ENCODE measurements at regions not wholly inside any gene's neighbourhood (a gene's known extent, or its start where the extent isn't known, plus 50 kb on each side); places are given as distances from the start of the nearest gene placed in this dataset.
"Not testable (repeated sequence)": the region's sequence is repeated elsewhere in the genome, so short reads cannot be mapped to it uniquely, and the experiment has no call there.

GRCh38 chr1:104331763-104332162, 582.1 kb downstream of the AMY1C start:
- DNase-seq, result no peak

- not testable (repeated sequence) for DNase-seq
Measured at GRCh38 chr1:104337927-104338326, 588.2 kb downstream of the AMY1C start.

- DNase-seq, result no peak
Measured at GRCh38 chr1:104341944-104342343, 592.2 kb downstream of the AMY1C start.

GRCh38 chr1:104348277-104348676, 598.6 kb downstream of the AMY1C start:
- no peak for DNase-seq

GRCh38 chr1:104353580-104353979, 603.9 kb downstream of the AMY1C start:
- DNase-seq, result no peak

- no peak for DNase-seq
Measured at GRCh38 chr1:104358086-104358485, 608.4 kb downstream of the AMY1C start.

GRCh38 chr1:104358621-104359020, 608.9 kb downstream of the AMY1C start:
- no peak for DNase-seq

- DNase-seq, result no peak
Measured at GRCh38 chr1:104378414-104378813, 628.7 kb downstream of the AMY1C start.

GRCh38 chr1:104380003-104380402, 630.3 kb downstream of the AMY1C start:
- no peak for DNase-seq

GRCh38 chr1:104387716-104388508, 638.2 kb downstream of the AMY1C start:
- no peak for DNase-seq

GRCh38 chr1:104392552-104392951, 642.9 kb downstream of the AMY1C start:
- DNase-seq, result no peak

- no peak for DNase-seq
Measured at GRCh38 chr1:104402178-104402577, 652.5 kb downstream of the AMY1C start.

- DNase-seq, result no peak
Measured at GRCh38 chr1:104403883-104404282, 654.2 kb downstream of the AMY1C start.

GRCh38 chr1:104406728-104407127, 657.0 kb downstream of the AMY1C start:
- no peak for DNase-seq

- no peak for DNase-seq
Measured at GRCh38 chr1:104408268-104408667, 658.6 kb downstream of the AMY1C start.

- no peak for DNase-seq
Measured at GRCh38 chr1:104435255-104435654, 685.6 kb downstream of the AMY1C start.

- no peak for DNase-seq
Measured at GRCh38 chr1:104440011-104440410, 690.3 kb downstream of the AMY1C start.

- DNase-seq, result no peak
Measured at GRCh38 chr1:104456724-104457123, 707.0 kb downstream of the AMY1C start.

- no peak for DNase-seq
Measured at GRCh38 chr1:104459886-104460285, 710.2 kb downstream of the AMY1C start.

- no peak for DNase-seq
Measured at GRCh38 chr1:104460880-104461279, 711.2 kb downstream of the AMY1C start.

- DNase-seq, result no peak
Measured at GRCh38 chr1:104463126-104463697, 713.5 kb downstream of the AMY1C start.

- DNase-seq, result no peak
Measured at GRCh38 chr1:104466068-104466467, 716.4 kb downstream of the AMY1C start.

GRCh38 chr1:104467590-104467989, 717.9 kb downstream of the AMY1C start:
- no peak for DNase-seq

GRCh38 chr1:104468282-104468681, 718.6 kb downstream of the AMY1C start:
- DNase-seq, result no peak

- no peak for DNase-seq
Measured at GRCh38 chr1:104476126-104476525, 726.4 kb downstream of the AMY1C start.
